B cell (primary cell): ENCODE measurements at regions not wholly inside any gene's neighbourhood (a gene's known extent, or its start where the extent isn't known, plus 50 kb on each side); places are given as distances from the start of the nearest gene placed in this dataset.

Experiments
- EZH2 ChIP-seq: IDR thresholded peaks from 2 replicates; pipeline ENCODE4 v1.6.1; 2012; ENCODE audit warnings: borderline replicate concordance, low read depth, mild to moderate bottlenecking, moderate library complexity, low read length; ENCODE audit not compliant: insufficient read depth, poor library complexity, severe bottlenecking
- TF ChIP-seq, protein P1 (sequence below): fragments of 200-600 bp; IDR thresholded peaks from one replicate; pipeline ENCODE4 v1.8.0; 2022; ENCODE audit warnings: antibody characterized with exemption, mild to moderate bottlenecking

DNA sequence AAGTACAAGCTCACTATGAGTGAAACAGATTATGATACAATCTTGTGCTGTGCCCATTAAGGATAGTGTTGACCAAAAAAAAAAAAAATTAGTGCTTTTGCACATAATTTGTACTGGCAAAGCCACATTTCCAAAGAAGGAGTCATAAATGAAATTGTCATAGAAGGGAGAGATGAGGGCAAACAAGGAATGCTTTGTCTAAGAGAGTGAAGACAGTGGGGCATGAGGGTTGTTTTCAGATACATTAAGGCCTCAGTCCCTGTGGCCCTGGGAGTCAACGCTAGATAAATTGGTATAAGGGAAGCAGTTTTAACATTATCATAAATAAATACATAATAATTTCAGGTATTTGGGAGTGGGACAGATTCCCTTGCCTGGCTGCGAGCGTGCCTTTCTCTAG is 267.5 kb upstream of the PRKCQ start:
- TF ChIP-seq EZH2 = no peak
- TF ChIP-seq, protein P1, sequence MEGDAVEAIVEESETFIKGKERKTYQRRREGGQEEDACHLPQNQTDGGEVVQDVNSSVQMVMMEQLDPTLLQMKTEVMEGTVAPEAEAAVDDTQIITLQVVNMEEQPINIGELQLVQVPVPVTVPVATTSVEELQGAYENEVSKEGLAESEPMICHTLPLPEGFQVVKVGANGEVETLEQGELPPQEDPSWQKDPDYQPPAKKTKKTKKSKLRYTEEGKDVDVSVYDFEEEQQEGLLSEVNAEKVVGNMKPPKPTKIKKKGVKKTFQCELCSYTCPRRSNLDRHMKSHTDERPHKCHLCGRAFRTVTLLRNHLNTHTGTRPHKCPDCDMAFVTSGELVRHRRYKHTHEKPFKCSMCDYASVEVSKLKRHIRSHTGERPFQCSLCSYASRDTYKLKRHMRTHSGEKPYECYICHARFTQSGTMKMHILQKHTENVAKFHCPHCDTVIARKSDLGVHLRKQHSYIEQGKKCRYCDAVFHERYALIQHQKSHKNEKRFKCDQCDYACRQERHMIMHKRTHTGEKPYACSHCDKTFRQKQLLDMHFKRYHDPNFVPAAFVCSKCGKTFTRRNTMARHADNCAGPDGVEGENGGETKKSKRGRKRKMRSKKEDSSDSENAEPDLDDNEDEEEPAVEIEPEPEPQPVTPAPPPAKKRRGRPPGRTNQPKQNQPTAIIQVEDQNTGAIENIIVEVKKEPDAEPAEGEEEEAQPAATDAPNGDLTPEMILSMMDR = no peak
